T-helper 17 cell (primary cell): ENCODE measurements at regions not wholly inside any gene's neighbourhood (a gene's known extent, or its start where the extent isn't known, plus 50 kb on each side); places are given as distances from the start of the nearest gene placed in this dataset.

Source experiments
- ATAC-seq: fragments of 150-1000 bp; cut with Tn5 transposase; 2 replicates; pipeline ENCODE4 v1.10.0; 2021; ENCODE audit warnings: mild to moderate bottlenecking, moderate library complexity
- DNase-seq, 3 donors: peaks; one replicate each; pipeline versions ENCODE4 v3.0.0 to v3.0.0-alpha.2; 2020 to 2021
- H3K9me3 ChIP-seq: one replicate; pipeline ENCODE4 v1.7.0; 2013; ENCODE audit warnings: low read length, mild to moderate bottlenecking; ENCODE audit not compliant: control insufficient read depth, poor library complexity, severe bottlenecking
- H3K27ac Mint-ChIP-seq: one replicate; pipeline ENCODE4 v1.8.0; 2022; ENCODE audit warnings: mild to moderate bottlenecking, moderate library complexity, mixed read lengths
- H3K27me3 Mint-ChIP-seq: one replicate; pipeline ENCODE4 v1.8.0; 2022; ENCODE audit warnings: mixed read lengths
- H3K36me3 Mint-ChIP-seq: one replicate; pipeline ENCODE4 v1.8.0; 2022; ENCODE audit warnings: low read depth, mixed read lengths
- H3K4me1 Mint-ChIP-seq: one replicate; pipeline ENCODE4 v1.8.0; 2022; ENCODE audit warnings: mild to moderate bottlenecking, mixed read lengths
- H3K4me3 Mint-ChIP-seq: one replicate; pipeline ENCODE4 v1.8.0; 2022; ENCODE audit warnings: mild to moderate bottlenecking, moderate library complexity, mixed read lengths

- Mint-ChIP-seq H3K27ac (no peak overlapping the region), H3K4me1 (no peaks in the 10 kb centered on the region), H3K4me3 (no peak overlapping the region), H3K27me3 (peaks cover 18% of the 10 kb centered on the region), H3K36me3 (no peaks in the 10 kb centered on the region)
- no peak for ATAC-seq
- DNase-seq, result no peak
- H3K9me3 ChIP-seq, result no peaks in the 10 kb centered on the region
Measured at GRCh38 chr9:90741036-90741435, 60.6 kb upstream of the SYK start.

DNA sequence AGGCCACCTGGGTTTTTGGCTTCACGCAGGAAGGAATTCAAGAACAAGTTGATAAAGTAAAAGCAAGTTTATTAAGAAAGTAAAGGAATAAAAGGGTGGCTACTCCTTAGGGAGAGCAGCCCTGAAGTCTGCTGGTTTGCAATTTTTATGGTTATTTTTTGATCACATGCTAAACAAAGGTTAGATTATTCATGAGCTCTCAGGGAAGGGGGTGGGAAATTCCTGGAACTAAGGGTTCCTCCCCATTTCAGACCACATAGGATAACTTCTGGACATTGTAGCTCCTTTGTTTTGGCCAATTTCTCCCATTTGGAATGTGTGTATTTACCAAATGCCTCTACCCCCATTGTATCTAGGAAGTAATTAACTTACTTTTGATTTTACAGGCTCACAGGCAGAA is 63.9 kb upstream of the SYK start:
- no peaks in the 10 kb centered on the region for H3K4me1 Mint-ChIP-seq
- DNase-seq, result no peak
- no peaks in the 10 kb centered on the region for H3K9me3 ChIP-seq
- H3K36me3 Mint-ChIP-seq, result no peaks in the 10 kb centered on the region
- no peak overlapping the region for H3K27ac Mint-ChIP-seq
- H3K27me3 Mint-ChIP-seq, result peaks cover 4% of the 10 kb centered on the region
- no peak overlapping the region for H3K4me3 Mint-ChIP-seq
- no peak for ATAC-seq

DNA sequence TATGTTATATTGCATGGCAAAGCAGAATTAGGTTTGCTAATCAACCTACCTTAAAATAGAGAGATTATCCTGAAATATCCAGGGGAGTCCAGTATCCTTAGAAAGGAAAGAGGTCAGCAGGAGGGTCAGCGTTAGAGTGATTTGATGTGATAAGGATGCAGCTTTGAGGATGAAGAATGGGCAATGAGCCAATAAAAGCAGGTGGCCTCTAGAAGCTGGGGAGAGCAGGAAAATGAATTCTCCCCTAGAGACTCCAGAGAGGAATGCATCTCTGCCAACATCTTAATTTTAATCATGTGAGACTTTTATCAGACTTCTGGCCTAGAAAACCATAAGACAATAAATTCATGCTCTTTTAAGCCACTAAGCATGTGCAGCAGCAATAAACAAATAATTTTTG is 65.7 kb upstream of the SYK start:
- Mint-ChIP-seq H3K4me3 (no peak overlapping the region), H3K36me3 (no peaks in the 10 kb centered on the region), H3K27ac (no peak overlapping the region), H3K27me3 (peaks cover 8% of the 10 kb centered on the region), H3K4me1 (no peaks in the 10 kb centered on the region)
- ATAC-seq (no peak), DNase-seq (no peak)
- H3K9me3 ChIP-seq, result no peaks in the 10 kb centered on the region

GRCh38 chr9:90734631-90735030 is 67.0 kb upstream of the SYK start:
- Mint-ChIP-seq H3K4me3 (no peak overlapping the region), H3K27ac (no peak overlapping the region), H3K4me1 (no peaks in the 10 kb centered on the region), H3K27me3 (peaks cover 18% of the 10 kb centered on the region), H3K36me3 (no peaks in the 10 kb centered on the region)
- ATAC-seq, result no peak
- no peak for DNase-seq
- H3K9me3 ChIP-seq, result no peaks in the 10 kb centered on the region

GRCh38 chr9:90729351-90729750 is 72.3 kb upstream of the SYK start:
- H3K9me3 ChIP-seq, result no peaks in the 10 kb centered on the region
- no peaks in the 10 kb centered on the region for H3K4me1 Mint-ChIP-seq
- H3K27ac Mint-ChIP-seq, result no peak overlapping the region
- H3K27me3 Mint-ChIP-seq, result peaks cover 45% of the 10 kb centered on the region
- ATAC-seq (no peak), DNase-seq (no peak)
- H3K36me3 Mint-ChIP-seq, result no peaks in the 10 kb centered on the region
- H3K4me3 Mint-ChIP-seq, result no peak overlapping the region

DNA sequence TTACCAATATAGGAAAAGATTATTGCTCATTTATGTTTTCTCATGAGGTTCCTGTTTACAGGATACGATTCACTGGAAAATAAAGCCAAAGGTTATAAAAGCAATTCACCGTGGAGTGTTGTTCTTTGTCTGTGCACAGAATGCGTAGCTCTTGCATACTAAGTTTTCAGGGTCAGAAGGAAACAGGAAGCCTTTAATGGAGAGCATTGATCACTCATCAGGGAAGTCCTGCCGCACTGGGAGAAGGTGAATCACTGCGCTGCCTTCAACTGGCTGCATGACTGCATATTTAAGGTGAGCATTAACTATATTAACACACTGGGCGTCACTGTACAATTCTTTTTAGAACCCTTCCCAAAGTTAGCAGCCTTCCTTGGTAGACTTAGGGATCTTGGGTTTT is 74.1 kb upstream of the SYK start:
- Mint-ChIP-seq H3K27ac (no peak overlapping the region), H3K36me3 (no peaks in the 10 kb centered on the region), H3K27me3 (peaks cover 56% of the 10 kb centered on the region), H3K4me1 (no peaks in the 10 kb centered on the region), H3K4me3 (no peak overlapping the region)
- no peak for DNase-seq
- no peak for ATAC-seq
- no peaks in the 10 kb centered on the region for H3K9me3 ChIP-seq

GRCh38 chr9:90726215-90726614 is 75.4 kb upstream of the SYK start:
- H3K4me1 Mint-ChIP-seq, result no peaks in the 10 kb centered on the region
- ATAC-seq, result no peak
- no peaks in the 10 kb centered on the region for H3K36me3 Mint-ChIP-seq
- no peak overlapping the region for H3K4me3 Mint-ChIP-seq
- no peak for DNase-seq
- no peaks in the 10 kb centered on the region for H3K9me3 ChIP-seq
- peaks cover 49% of the 10 kb centered on the region for H3K27me3 Mint-ChIP-seq
- H3K27ac Mint-ChIP-seq, result peak overlapping the region; percentile 32

- H3K27me3 Mint-ChIP-seq, result peaks cover 44% of the 10 kb centered on the region
- ATAC-seq, result no peak
- H3K4me3 Mint-ChIP-seq, result no peak overlapping the region
- DNase-seq, result no peak
- H3K4me1 Mint-ChIP-seq, result no peaks in the 10 kb centered on the region
- no peaks in the 10 kb centered on the region for H3K36me3 Mint-ChIP-seq
- no peak overlapping the region for H3K27ac Mint-ChIP-seq
- no peaks in the 10 kb centered on the region for H3K9me3 ChIP-seq
Measured at GRCh38 chr9:90724880-90725279, 76.7 kb upstream of the SYK start.

GRCh38 chr9:90724112-90724511 is 77.5 kb upstream of the SYK start:
- Mint-ChIP-seq H3K27me3 (peaks cover 51% of the 10 kb centered on the region), H3K27ac (no peak overlapping the region), H3K36me3 (no peaks in the 10 kb centered on the region), H3K4me3 (no peak overlapping the region), H3K4me1 (no peaks in the 10 kb centered on the region)
- H3K9me3 ChIP-seq, result no peaks in the 10 kb centered on the region
- no peak for DNase-seq
- no peak for ATAC-seq

GRCh38 chr9:90722071-90722470 is 79.4 kb upstream of the DIRAS2 start:
- no peaks in the 10 kb centered on the region for H3K9me3 ChIP-seq
- H3K4me3 Mint-ChIP-seq, result no peak overlapping the region
- H3K36me3 Mint-ChIP-seq, result no peaks in the 10 kb centered on the region
- peaks cover 56% of the 10 kb centered on the region for H3K27me3 Mint-ChIP-seq
- no peaks in the 10 kb centered on the region for H3K4me1 Mint-ChIP-seq
- ATAC-seq (no peak), DNase-seq (no peak)
- H3K27ac Mint-ChIP-seq, result no peak overlapping the region

GRCh38 chr9:90720621-90721265 is 78.1 kb upstream of the DIRAS2 start:
- H3K4me1 Mint-ChIP-seq, result no peaks in the 10 kb centered on the region
- no peak overlapping the region for H3K27ac Mint-ChIP-seq
- H3K27me3 Mint-ChIP-seq, result peaks cover 61% of the 10 kb centered on the region
- no peaks in the 10 kb centered on the region for H3K9me3 ChIP-seq
- ATAC-seq (no peak), DNase-seq (no peak)
- no peaks in the 10 kb centered on the region for H3K36me3 Mint-ChIP-seq
- H3K4me3 Mint-ChIP-seq, result no peak overlapping the region

DNA sequence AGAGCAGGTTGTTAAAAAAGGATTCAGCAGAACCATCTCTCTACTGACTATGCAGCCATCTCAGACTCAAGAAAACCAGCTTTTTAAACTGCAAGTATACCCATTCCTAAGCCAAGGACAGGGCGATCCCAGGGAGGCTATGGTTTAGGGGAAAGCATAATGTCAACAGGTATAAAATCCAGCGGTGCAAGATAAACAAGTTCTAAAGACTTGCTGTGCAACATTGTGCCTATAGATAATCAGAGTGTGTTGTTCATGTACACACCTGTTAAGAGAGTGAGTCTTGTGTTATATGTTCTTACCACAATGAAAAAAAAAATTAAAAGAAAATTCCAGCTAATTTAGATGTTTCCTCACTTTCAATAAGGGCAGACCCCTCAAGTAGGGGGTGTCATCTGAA is 63.6 kb upstream of the DIRAS2 start:
- ATAC-seq, result no peak
- H3K9me3 ChIP-seq, result no peaks in the 10 kb centered on the region
- Mint-ChIP-seq H3K36me3 (no peaks in the 10 kb centered on the region), H3K27ac (no peak overlapping the region), H3K27me3 (peaks cover 54% of the 10 kb centered on the region), H3K4me1 (no peaks in the 10 kb centered on the region), H3K4me3 (no peak overlapping the region)
- DNase-seq, result no peak

- no peaks in the 10 kb centered on the region for H3K36me3 Mint-ChIP-seq
- ATAC-seq (no peak), DNase-seq (no peak)
- no peak overlapping the region for H3K27ac Mint-ChIP-seq
- no peaks in the 10 kb centered on the region for H3K4me1 Mint-ChIP-seq
- H3K4me3 Mint-ChIP-seq, result no peak overlapping the region
- no peaks in the 10 kb centered on the region for H3K9me3 ChIP-seq
- peaks cover 52% of the 10 kb centered on the region for H3K27me3 Mint-ChIP-seq
Measured at GRCh38 chr9:90702441-90702955, 59.9 kb upstream of the DIRAS2 start.

DNA sequence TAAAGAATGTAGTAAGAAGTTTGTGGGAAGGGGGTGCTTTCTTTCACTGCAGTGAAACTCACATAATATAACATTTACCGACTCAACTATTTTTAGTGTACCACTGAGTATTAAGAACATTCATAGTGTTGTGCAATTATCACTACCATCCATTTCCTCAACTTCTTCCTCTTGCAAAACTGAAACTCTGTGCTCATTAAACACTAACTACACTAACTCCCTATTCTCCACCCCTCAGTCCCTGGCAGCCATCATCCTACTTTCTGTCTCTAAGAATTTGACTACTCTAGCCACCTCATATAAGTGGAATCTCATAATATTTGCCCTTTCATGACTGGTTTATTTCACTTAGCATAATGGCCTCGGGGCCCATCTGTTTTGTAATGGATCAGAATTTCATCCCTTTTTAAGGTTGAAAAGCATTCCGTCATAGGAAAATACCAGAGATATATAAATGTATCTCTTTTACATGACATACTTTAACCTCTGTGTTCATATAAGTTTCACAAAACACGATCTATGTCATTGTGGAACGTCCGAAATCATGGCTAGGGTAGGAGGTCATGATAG is 56.3 kb upstream of the DIRAS2 start:
- DNase-seq, result no peak
- Mint-ChIP-seq H3K4me3 (no peak overlapping the region), H3K27me3 (peaks cover 38% of the 10 kb centered on the region), H3K36me3 (no peaks in the 10 kb centered on the region), H3K27ac (no peak overlapping the region), H3K4me1 (no peaks in the 10 kb centered on the region)
- no peak for ATAC-seq
- no peaks in the 10 kb centered on the region for H3K9me3 ChIP-seq
